Liver (tissue), 3 donors: ENCODE measurements at regions not wholly inside any gene's neighbourhood (a gene's known extent, or its start where the extent isn't known, plus 50 kb on each side); places are given as distances from the start of the nearest gene placed in this dataset.

Experiments used
- MAX ChIP-seq: IDR thresholded peaks from 2 replicates; pipeline ENCODE4 v1.6.1; 2016; ENCODE audit warnings: antibody characterized with exemption
- RAD21 ChIP-seq, 2 donors: IDR thresholded peaks; 2 replicates each; pipeline ENCODE4 v1.6.1; 2016; ENCODE audit warnings: antibody characterized with exemption in 2 of 2, mild to moderate bottlenecking in 2 of 2
- REST ChIP-seq: IDR thresholded peaks from 2 replicates; pipeline ENCODE4 v1.6.1; 2016; ENCODE audit warnings: antibody characterized with exemption, mild to moderate bottlenecking
- TF ChIP-seq, protein P1 (sequence below): fragments of 150-350 bp; IDR thresholded peaks from 2 replicates; pipeline ENCODE4 v1.5.1; 2017; ENCODE audit warnings: improper control_type of control experiment, low read depth, low read length; ENCODE audit not compliant: missing input control
- donor health status: healthy.
- donor health status: healthy.

DNA sequence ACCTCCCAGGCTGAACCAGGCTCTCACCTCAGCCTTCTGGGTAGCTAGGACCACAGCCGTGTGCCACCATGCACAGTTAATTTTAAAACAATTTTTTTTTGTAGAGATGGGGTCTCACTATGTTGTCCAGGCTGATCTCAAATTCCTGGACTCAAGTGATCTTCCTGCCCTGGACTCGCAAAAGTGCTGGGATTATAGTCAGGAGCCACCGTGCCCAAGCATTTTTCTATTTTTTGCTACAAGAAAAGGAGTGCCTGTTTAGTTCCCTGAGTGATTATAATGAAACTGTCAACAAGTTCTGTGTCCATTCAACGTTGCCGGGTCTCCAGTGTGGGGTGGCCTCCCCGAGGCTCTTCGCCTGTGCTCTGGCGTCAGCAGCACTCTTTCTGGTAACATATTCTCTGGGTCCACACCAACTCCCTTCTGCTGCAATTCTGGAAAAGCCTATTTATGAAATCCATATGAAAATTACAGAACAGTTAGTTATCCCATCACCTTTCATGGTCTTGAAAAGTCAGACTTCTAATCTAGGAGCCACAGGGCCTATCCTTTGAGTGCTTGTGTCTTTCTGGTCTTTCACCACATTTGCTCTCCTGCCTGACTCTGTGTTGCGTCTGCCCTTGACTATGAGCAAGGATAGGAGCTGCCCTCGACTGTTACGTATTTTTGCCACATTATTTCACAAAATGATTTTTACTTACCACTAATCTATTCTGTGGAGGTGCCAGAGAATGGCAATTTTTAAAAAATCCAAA lies 172.7 kb downstream of the SOCS6 start:
- TF ChIP-seq, protein P1, sequence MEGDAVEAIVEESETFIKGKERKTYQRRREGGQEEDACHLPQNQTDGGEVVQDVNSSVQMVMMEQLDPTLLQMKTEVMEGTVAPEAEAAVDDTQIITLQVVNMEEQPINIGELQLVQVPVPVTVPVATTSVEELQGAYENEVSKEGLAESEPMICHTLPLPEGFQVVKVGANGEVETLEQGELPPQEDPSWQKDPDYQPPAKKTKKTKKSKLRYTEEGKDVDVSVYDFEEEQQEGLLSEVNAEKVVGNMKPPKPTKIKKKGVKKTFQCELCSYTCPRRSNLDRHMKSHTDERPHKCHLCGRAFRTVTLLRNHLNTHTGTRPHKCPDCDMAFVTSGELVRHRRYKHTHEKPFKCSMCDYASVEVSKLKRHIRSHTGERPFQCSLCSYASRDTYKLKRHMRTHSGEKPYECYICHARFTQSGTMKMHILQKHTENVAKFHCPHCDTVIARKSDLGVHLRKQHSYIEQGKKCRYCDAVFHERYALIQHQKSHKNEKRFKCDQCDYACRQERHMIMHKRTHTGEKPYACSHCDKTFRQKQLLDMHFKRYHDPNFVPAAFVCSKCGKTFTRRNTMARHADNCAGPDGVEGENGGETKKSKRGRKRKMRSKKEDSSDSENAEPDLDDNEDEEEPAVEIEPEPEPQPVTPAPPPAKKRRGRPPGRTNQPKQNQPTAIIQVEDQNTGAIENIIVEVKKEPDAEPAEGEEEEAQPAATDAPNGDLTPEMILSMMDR, result no peak
- TF ChIP-seq RAD21 (IDR thresholded peaks at IDR 0.05), result no peak
- TF ChIP-seq MAX, result no peak
- TF ChIP-seq REST, result no peak
